Stimulated activated CD4-positive, alpha-beta T cell treated with anti-CD3 and anti-CD28 coated beads, Interleukin-4, amount 100 ng/mL, for 48 hours (primary cell): ENCODE measurements at regions not wholly inside any gene's neighbourhood (a gene's known extent, or its start where the extent isn't known, plus 50 kb on each side); places are given as distances from the start of the nearest gene placed in this dataset.

Source experiments
- DNase-seq, 2 donors: peaks; one replicate each; pipeline ENCODE4 v3.0.0-alpha.2; 2020; ENCODE audit warnings: low read depth in 2 of 2

DNA sequence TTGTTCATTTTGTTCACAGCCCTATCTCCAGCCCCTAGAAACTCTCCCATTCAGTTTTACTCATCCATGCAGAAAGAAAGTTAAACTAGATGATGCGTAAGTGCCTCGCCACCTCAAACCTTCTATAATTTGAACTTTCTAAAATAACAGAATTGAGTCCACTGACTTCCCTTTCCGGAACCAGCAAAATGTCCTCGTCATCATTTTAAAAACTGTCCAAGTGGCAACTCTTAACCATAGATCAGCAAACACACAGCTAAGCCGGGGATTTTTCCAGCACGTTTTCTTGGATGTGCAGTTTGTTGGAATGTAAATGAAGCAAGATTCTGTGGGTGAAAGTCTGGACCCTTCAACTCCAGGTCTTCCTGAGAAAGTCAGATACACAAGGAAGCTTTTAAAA lies 369.7 kb upstream of the ERCC4 start:
- no peak for DNase-seq

DNA sequence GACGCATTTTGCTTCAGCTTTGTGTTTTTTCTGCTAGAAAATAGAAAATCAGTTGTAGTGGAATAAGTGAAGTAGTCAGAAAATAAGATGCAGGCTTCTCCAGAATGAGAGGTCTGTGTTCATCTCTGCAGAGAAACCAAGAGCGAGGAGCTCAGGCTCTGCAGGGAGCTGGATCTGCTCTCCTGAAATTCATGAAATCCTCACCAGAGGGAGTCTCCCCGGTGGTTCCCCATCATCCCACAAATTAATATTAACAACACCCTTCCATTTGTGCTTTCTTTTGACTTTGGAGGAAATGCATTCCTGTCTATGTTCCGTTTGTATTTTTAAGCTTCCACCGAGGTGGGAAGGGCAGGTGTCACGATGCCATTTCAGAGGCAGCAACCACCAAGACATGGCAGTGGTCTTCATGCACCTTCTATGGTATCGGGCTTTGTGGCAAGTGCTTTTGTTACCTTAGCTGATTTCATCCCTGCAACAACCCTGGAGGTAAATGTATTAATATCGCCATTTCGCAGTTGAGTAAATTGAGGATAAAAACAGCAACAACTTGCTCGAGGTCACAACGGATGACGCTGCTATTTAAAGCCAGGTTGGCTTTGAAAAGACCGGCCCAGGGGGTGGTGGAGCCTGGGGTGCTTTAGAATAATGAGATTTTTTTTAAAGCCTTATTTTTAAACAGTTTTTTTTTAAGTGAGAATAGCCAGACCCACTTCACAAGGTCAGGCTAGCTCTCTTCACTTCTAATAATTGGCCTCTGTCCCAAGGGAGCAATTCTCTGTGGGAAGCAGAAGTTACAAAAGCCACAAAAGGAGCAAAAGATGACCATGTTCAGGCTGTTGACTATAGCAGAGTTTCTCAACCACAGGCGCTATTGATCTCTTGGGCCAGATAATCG lies 367.6 kb upstream of the ERCC4 start:
- DNase-seq, result no peak

DNA sequence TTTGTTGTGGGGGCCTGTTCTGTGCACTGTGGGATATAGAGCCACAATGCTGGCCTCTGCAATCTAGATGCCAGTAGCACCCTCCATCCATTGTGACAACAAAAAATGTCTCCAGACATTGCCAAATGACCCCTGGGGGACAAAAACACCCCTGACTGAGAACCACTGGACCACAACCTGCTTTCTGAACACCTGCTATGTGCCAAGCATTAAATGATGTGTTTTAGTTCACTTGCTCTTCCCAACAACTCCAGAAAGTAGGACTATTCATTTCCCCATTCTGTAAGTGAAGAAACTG lies 367.0 kb upstream of the ERCC4 start:
- no peak for DNase-seq

DNA sequence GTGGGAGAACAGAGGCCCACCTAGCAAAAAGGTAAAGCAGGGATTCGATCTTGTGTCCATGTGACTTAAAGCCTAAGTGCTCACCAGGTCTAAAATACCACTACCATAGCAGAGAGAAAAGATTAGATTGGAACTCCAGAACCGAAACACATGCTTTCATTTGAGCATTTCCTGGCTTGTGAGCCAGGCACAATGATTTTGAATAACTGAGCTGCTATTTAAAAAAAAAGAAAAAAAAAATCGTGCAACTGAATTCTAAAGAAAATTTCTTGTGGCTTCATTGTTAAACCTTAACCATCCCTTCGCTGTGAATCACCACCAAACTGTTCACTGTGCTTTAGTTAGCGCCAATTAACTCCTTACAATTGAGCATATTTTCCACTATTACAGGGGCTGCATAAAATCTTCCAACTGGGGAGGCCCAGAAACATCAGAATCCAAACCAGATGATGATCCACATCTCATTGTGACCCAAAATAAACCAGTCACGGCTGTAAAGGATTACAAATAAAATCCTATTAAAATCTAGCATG lies 366.4 kb upstream of the ERCC4 start:
- no peak for DNase-seq

DNA sequence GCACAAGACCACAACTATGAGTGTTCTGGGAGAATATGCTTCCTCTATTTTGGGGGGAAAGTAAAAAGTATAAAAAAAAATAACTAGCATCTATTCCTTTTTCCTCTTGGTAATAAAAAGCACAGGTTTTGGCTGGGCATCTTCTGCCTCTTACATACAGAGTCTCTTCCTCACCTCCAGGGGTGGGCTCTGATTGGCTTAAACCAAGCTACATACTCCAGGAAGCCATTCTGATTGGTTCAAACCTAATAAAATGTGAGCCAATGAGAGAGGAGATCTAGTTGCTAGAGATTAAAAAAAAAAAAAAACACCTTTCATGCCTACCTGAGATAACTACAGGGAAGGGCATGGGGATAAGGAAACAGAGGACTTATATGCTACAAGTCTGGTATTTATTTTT lies 365.9 kb upstream of the ERCC4 start:
- DNase-seq, result no peak

DNA sequence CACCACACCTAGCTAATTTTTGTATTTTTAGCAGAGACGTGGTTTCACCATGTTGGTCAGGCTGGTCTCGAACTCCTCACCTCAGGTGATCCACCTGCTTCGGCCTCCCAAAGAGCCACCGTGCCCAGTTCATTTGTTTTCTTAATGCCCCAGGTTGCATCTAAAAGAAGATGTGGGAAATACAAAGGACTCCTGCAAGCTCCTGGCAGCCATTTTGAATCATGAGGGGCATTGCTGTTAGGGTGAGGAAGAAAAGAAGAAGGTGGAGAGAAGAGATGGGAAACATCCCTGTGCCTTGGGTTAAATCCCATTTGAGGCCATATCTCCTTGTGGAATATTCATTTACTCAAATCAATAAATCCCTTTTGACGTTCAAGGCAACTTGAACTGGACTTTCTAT lies 365.3 kb upstream of the ERCC4 start:
- DNase-seq, result no peak

DNA sequence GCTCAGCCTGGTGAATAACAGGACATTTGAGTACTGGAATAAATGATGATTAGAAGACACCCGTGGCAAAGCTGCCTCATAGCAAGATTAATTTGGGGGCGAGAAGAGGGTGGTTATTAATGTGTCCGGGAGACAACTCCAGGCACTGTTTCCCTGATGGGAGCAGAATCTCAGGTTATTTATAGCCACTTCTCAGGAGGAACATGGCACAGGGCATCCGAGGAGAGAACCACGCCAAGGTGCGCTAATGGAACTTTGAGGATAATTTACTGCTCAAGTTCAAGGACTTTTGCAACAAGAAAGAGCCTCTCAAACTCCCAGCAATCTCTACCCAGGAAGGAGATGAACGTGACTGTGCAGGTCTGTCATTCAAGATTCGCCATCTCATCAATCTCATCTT lies 362.5 kb upstream of the ERCC4 start:
- DNase-seq, result no peak

DNA sequence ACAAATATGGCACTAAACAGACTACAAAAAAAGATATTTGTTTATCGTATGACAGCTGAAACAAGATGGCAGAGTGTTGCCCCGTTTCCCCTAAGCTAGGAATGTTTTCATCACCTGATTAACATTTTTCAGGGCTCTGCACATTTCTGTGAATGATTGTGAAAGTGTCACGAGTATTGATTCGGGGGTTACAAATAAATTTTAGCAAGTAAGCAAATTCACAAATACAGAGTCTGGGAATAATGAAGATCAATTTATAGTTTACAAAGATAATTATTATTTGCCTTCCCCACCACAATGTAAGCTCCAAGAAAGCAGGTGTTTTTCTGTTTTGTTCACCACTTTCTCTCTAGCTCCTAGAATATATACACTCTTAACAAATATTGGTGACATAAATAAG lies 361.2 kb upstream of the ERCC4 start:
- no peak for DNase-seq

DNA sequence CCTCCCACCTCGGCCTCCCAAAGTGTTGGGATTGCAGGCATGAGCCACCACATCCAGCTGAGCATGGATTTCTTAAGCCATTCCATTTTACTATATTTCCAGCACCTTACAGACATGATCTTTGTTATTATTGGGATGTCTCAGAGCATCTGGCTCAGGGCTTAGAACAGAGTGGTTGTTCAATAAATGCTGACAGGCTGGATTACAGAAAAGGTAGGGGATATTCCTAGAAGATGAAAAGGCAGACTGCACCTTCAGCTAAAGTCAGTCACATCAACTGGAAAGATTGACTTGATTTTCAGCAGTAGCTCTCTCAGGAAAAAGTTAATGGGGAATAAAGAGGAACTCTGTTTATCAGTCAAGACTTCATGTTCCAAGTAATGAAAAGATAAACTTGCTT lies 360.3 kb upstream of the ERCC4 start:
- no peak for DNase-seq

DNA sequence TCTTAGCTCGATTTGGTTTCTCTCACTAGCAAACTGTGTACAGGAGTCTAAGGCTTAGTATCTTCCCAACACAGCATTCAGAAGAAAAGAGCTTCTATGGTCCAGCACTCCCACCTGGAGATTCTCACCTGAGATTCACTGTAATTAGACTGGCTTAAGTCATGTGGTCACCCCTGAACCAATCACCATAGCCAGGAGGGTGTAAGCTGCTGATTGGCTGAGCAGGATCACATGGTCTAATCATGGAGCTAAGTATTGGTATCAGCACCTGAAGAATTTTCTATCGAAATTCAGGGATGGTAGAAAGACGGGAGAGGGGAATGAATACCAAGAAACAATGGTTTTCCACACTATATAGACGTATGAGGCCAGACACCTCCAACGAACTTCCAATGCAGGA lies 359.8 kb upstream of the ERCC4 start:
- DNase-seq, result no peak

DNA sequence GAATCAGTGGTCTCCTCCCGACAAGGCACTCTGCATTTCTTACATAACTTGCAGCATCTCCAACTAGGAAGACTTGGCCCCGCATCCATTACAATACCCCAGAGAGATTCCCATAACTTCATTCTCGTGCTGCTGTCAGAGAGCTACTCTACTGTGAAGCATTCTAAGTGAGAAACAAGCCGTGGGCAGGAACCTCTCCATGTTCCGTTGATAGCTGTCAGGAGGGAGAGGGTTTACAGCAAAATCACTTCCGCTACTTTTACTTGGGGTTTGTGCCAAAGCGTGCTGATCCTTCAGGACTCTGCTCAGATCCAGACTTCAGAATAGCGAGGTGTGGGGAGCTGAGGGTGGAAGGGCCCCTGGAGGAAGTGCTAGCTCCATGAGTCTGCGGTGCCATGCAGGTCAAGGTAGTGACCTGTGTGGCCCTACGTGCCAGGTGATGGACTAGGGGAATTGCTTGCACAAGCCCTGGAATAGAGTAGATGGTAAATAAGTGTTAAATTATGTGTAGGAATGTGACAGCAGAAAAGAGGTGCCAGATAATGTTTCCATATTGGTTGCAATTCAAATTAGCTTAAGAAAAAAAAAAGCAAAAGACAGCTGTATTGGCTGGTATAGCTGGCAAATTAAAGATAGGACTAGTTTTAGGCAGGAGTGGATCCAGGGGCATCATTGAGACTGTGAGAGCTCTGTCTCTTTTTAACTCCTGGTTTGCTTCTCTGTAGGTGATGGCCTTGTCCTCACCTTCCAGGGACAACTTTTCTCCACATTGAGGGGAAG lies 358.5 kb upstream of the ERCC4 start:
- no peak for DNase-seq

DNA sequence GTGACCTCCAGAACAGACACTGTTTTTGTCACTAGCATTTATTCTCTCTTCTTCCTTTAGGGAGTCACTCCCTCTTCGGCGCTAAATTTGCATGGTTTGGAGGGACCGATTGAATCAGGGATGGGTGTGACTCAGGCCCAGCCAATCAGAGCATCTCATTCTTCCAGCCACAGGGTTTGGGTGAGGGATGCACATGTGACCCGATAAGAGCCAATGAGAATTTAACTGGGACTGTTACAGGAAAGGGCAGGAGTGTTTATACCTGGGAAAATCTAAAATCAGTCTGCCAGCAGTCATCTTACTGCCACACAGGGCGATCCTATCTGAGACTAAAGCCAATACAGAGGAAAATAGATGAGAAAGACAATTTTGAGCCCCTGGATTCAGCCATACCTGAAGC lies 351.2 kb upstream of the ERCC4 start:
- no peak for DNase-seq

DNA sequence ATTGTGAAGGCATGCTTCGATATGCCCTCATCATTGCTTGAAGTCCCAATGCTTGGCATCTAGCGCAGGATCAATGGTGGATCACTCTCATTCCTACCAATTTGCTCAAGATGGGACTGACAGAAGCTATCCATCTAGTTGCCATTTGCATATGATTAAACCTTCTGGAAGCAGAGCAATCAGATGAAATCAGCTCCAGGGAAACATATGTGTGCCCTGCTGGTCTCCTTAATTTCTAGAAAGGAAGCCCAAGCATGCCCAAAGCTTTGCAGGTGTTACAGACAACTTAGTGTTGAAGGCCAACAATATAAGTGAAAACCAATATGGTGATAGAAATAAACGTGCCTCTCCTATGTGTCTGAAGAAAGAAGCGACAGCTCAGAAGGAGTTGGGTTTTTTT lies 350.0 kb upstream of the ERCC4 start:
- DNase-seq, result no peak

DNA sequence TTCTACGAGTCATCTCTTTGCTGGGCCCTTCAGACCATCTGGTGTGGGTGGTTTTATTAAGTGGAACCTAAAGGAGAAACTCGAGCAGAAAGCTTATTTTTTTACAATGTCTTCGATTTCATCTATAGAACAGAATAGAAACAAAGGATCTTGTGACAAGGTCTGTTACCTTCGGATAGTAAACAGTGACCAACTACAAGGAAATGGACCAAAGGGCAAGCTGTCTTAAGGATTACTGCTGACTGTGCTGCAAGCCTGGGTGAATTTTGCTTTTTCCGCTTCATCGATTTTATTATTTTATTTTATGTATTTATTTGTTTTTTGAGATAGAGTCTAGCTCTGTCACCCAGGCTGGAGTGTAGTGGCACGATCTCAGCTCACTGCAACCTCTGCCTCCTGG lies 348.9 kb upstream of the ERCC4 start:
- DNase-seq, result no peak

DNA sequence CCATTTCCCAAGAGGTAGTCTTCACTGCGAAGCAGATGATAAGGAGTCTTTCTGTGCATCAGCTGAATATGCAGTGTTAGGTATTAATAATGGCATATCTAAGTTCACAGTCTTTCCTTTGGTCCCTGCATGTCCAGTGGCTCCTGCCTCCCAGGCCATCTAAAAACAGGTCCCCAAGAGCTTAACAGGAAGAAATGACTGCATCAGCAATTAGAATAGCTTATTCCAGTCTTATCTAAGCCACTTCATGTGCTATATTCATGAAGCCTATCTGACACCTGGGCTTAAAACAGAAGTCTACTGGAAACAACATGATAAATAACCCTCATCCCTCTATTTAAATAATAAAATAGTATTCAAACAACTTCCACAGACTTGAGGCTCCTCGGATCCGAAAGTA lies 346.1 kb upstream of the ERCC4 start:
- no peak for DNase-seq

DNA sequence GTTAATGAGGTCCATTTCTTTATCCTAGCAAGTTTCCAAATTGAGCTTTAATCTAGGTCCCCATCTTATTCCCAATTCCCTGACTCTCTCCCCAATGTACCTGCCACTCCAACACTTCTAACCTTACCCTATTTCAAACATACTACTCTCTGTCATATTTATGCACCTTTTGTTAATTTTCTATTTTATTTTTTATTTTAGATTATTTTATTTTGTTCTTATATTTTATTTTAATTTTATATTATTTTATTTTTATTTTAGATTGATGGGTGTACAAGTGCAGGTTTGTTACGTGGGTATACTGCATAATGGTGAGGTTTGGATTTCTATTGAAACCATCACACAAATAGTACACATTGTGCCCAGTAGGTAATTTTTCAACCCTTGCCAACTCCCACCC lies 333.9 kb upstream of the ERCC4 start:
- no peak for DNase-seq

DNA sequence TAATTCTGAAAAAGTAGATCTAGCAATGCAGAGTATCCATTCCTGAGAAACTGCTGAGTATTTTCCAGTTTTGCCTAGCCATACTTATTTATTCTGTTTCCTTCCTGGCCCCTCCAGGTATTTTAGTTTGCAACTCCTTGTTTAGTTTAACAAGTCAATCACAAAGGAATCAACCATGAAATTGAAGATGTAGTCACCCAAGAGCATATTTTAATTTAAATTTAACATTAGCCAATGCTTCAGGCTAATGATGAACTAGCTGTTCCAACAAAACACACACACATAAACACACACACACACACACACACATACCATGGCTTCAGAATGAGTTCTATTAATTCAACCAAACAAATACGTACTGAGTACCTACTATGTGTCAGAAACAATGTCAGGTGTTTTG lies 332.8 kb upstream of the ERCC4 start:
- no peak for DNase-seq

DNA sequence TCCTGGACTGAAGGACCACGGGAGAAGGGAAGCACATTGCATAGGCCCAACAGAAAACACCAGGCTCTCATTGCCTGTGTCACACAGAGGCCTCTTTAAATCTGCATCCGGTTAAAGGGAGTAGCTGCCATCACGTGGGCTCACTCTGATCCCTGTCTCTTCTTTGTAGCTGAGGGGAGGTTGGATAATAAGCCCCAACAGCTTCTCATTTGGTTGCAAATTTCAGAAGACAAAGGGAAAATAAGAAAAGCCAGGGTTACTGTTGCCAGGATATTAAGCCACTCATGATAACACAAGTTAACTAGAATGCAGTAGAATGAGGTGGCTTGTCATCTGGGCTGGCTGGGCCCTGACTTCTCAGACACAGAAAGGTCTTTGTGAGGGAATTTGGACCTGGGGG lies 325.1 kb upstream of the ERCC4 start:
- DNase-seq, result no peak

DNA sequence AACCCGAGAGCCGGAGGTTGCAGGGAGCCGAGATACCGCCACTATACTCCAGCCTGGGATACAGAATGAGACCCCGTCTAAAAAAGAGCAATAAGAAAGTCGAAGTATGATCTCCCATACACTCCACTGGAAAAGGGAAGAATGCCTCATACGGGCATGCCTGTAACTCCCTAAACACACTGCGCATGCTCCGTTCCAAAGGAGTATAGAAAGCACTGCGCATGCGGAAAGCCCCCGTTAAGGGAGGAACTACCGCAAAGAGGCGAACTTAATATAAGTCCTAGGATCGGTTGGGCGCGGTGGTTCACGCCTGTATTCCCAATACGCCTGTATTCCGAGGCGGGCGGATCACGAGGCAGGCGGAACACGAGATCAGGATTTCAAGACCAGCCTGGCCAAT lies 313.1 kb upstream of the ERCC4 start:
- DNase-seq, result no peak

DNA sequence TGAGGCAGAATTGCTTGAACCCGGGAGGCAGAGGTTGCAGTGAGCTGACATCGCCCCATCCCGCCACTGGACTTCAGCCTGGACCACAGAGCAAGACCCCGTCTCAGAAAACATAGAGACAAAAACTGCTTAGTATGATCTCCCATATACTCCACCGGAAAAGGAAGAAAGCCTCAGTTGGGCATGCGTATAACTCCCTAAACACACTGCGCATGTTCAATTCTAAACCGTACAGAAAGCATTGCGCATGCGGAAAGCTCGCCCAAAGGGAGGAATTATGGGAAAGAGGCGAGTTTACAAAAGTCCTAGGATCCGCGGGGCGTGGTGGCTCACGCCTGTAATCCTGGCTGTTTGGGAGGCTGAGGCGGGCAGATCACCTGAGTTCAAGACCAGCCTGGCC lies 312.7 kb upstream of the ERCC4 start:
- DNase-seq, result no peak

DNA sequence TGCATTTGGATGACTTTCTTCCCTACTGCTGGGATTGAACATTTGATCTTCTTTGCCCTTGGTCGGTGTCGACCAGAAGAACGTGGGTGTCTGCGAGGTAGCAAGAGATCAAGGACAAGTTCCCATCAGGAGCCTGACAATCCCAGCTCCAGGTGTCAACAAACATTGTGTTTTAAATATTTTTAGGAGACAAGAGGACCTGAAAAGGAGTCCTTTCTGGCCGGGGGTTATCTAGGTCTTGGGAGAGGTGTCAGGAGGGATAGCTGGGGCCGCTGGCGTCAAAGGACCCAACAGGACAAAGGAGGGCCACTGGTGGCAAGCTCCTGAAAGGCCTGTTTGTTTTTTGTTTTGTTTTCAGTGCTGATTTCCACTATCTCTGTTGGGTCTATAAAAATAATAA lies 308.4 kb upstream of the ERCC4 start:
- no peak for DNase-seq

DNA sequence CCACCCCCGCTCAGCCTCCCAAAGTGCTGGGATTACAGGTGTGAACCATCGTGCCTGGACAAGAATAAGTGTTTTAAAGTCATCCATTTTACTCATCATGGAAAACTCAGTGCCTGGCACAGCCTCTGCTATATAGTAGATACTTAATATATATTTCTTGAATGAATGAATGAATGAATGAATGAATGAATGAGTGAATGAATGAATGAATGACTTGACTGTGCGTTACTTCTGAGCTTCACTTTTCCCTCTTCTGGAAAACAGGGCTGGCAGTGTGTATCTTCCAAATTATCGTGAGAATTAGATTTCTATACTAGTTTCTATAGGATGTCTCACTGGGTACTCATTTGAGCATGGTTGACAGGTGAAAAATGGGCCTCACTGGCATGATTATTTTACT lies 307.3 kb upstream of the ERCC4 start:
- no peak for DNase-seq

DNA sequence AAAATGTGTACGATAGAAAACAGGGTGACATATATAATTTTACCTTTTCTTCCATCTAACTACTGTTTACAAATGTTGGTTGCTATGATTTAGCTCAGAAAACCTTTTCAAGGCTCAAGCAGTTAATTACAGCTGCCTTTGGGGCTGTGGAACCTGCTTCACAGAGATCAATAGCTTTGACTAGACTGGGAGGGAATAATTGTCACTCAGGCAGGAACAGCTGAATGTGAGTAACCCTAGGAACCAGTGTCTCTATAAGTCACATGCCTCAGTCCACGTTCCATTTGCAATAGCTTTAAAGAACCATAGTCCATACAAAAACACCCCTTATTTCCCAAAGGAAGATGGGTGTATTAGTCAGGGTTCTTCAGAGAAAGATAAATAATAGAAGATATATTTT lies 306.8 kb upstream of the ERCC4 start:
- DNase-seq, result no peak
